ENCODE measurements at regions not wholly inside any gene's neighbourhood (a gene's known extent, or its start where the extent isn't known, plus 50 kb on each side); places are given as distances from the start of the nearest gene placed in this dataset.

DNA sequence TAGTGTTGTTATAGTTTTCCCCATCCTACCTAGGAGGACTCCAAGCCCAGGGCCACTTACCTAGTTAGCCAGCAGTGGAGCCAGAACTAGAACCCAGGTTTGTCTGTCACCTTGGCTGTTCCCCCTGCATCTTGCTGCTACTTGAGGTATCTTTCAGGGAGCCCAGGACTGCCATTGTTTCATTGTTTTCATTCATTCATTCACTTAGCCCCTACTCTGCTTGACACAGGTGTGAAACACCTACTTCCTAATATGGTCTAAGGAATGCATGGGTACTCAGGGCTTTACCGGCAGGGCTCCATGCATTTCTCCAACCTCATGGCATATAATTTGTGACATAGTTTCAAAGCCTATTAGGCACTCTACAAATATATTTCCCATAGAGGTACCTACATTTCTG is 266.6 kb upstream of the TPM1 start:
- Mint-ChIP-seq H3K27ac (no peak overlapping the region), H3K9me3 (ENCODE audit: insufficient read depth) (no peaks in the 10 kb centered on the region), H3K4me1 (no peaks in the 10 kb centered on the region), H3K27me3 (peaks cover 4% of the 10 kb centered on the region), H3K4me3 (no peak overlapping the region)
- Histone ChIP-seq H4K20me1 (ENCODE audit: control insufficient read depth, insufficient read depth, low read length, poor library complexity, severe bottlenecking) (no peaks in the 10 kb centered on the region), H3K4me2 (replicated peaks; ENCODE audit: low read depth, low read length, poor library complexity, severe bottlenecking) (no peak overlapping the region), H3K27ac (ENCODE audit: low read length in 2 of 2) (no peak overlapping the region), H2AFZ (ENCODE audit: insufficient read depth, low read depth, low read length, poor library complexity, severe bottlenecking) (no peak overlapping the region), H3K4me3 (ENCODE audit: control extremely low read depth in 1 of 5, extremely low read depth in 1 of 5, insufficient read depth in 1 of 5, low read depth in 2 of 5, low read length in 4 of 5) (no peak overlapping the region), H3K79me2 (ENCODE audit: control insufficient read depth, insufficient read depth, low read length) (no peaks in the 10 kb centered on the region), H3K9ac (ENCODE audit: low read length) (no peak overlapping the region), H3K27me3 (replicated peaks in 1 of 4; ENCODE audit: control extremely low read depth in 1 of 4, control insufficient read depth in 3 of 4, insufficient read depth in 4 of 4, low read length in 3 of 4) (no peaks in the 10 kb centered on the region), H3K4me1 (ENCODE audit: control insufficient read depth in 2 of 2, insufficient read depth in 2 of 2, low read length in 2 of 2) (no peaks in the 10 kb centered on the region), H3K36me3 (replicated peaks in 1 of 2; ENCODE audit: control extremely low read depth in 1 of 2, control insufficient read depth in 1 of 2, extremely low read depth in 1 of 2, insufficient read depth in 2 of 2, low read length in 1 of 2) (no peaks in the 10 kb centered on the region), H3K9me3 (ENCODE audit: control extremely low read depth in 1 of 3, control insufficient read depth in 2 of 3, insufficient read depth in 1 of 3, low read length in 2 of 3) (no peaks in the 10 kb centered on the region)
- intact Hi-C loops (cut with micrococcal nuclease), result no loop called here
- TF ChIP-seq CTCF (IDR thresholded peaks at IDR 0.05) (no peak), EZH2 (IDR thresholded peaks at IDR 0.05; ENCODE audit: borderline replicate concordance, insufficient read depth, low read depth, low read length, poor library complexity, severe bottlenecking) (no peak)
- ChIA-PET CTCF (no interaction called here), POLR2A (no interaction called here)
- WGBS (ENCODE audit: insufficient coverage), result no CpG with 5 or more reads among the region's 1 CpG
- DNase-seq, result no peak
- ATAC-seq (ENCODE audit: low read depth), result no peak

- H3K9me3 Mint-ChIP-seq (ENCODE audit: insufficient read depth), result no peaks in the 10 kb centered on the region
- no peaks in the 10 kb centered on the region for H3K4me1 Mint-ChIP-seq
- H4K20me1 ChIP-seq (ENCODE audit: control insufficient read depth, insufficient read depth, low read length, poor library complexity, severe bottlenecking), result no peaks in the 10 kb centered on the region
- no peaks in the 10 kb centered on the region for H3K27me3 ChIP-seq (replicated peaks in 1 of 4; ENCODE audit: control extremely low read depth in 1 of 4, control insufficient read depth in 3 of 4, insufficient read depth in 4 of 4, low read length in 3 of 4)
- peaks cover 7% of the 10 kb centered on the region for H3K27me3 Mint-ChIP-seq
- no peaks in the 10 kb centered on the region for H3K36me3 ChIP-seq (replicated peaks in 1 of 2; ENCODE audit: control extremely low read depth in 1 of 2, control insufficient read depth in 1 of 2, extremely low read depth in 1 of 2, insufficient read depth in 2 of 2, low read length in 1 of 2)
- H3K4me3 ChIP-seq (ENCODE audit: control extremely low read depth in 1 of 5, extremely low read depth in 1 of 5, insufficient read depth in 1 of 5, low read depth in 2 of 5, low read length in 4 of 5), result no peak overlapping the region
- H2AFZ ChIP-seq (ENCODE audit: insufficient read depth, low read depth, low read length, poor library complexity, severe bottlenecking), result no peak overlapping the region
- intact Hi-C loops (cut with micrococcal nuclease), result no loop called here
- no peak for DNase-seq
- no peak overlapping the region for H3K9ac ChIP-seq (ENCODE audit: low read length)
- WGBS (ENCODE audit: insufficient coverage), result no CpG with 5 or more reads among the region's 2 CpGs
- no peak for ATAC-seq (ENCODE audit: low read depth)
- no peak overlapping the region for H3K4me2 ChIP-seq (replicated peaks; ENCODE audit: low read depth, low read length, poor library complexity, severe bottlenecking)
- H3K27ac Mint-ChIP-seq, result no peak overlapping the region
- ChIA-PET POLR2A (no interaction called here), CTCF (no interaction called here)
- H3K9me3 ChIP-seq (ENCODE audit: control extremely low read depth in 1 of 3, control insufficient read depth in 2 of 3, insufficient read depth in 1 of 3, low read length in 2 of 3), result no peaks in the 10 kb centered on the region
- no peaks in the 10 kb centered on the region for H3K79me2 ChIP-seq (ENCODE audit: control insufficient read depth, insufficient read depth, low read length)
- TF ChIP-seq CTCF (IDR thresholded peaks at IDR 0.05) (no peak), EZH2 (IDR thresholded peaks at IDR 0.05; ENCODE audit: borderline replicate concordance, insufficient read depth, low read depth, low read length, poor library complexity, severe bottlenecking) (no peak)
- H3K4me1 ChIP-seq (ENCODE audit: control insufficient read depth in 2 of 2, insufficient read depth in 2 of 2, low read length in 2 of 2), result no peaks in the 10 kb centered on the region
- no peak overlapping the region for H3K27ac ChIP-seq (ENCODE audit: low read length in 2 of 2)
- H3K4me3 Mint-ChIP-seq, result no peak overlapping the region
These were observed 264.9 kb upstream of the TPM1 start for GRCh38 chr15:62777671-62778070.

All from B cell (primary cell).